DOHH2 (cell line): ENCODE measurements at regions not wholly inside any gene's neighbourhood (a gene's known extent, or its start where the extent isn't known, plus 50 kb on each side); places are given as distances from the start of the nearest gene placed in this dataset.

ENCODE experiments used
- EZH2phosphoT487 ChIP-seq: fragments of 200-600 bp; sonication (generic); IDR thresholded peaks from 2 replicates; pipeline ENCODE4 v1.6.1; 2017; ENCODE audit warnings: borderline replicate concordance, mild to moderate bottlenecking, antibody characterized with exemption, low read length, moderate library complexity, mixed read lengths
- TF ChIP-seq, protein P1 (sequence below): fragments of 200-600 bp; sonication (generic); IDR thresholded peaks from one replicate; pipeline ENCODE4 v1.5.1; 2014; ENCODE audit warnings: antibody characterized with exemption, mild to moderate bottlenecking, low read depth, low read length; ENCODE audit not compliant: poor library complexity, severe bottlenecking

- TF ChIP-seq, protein P1, sequence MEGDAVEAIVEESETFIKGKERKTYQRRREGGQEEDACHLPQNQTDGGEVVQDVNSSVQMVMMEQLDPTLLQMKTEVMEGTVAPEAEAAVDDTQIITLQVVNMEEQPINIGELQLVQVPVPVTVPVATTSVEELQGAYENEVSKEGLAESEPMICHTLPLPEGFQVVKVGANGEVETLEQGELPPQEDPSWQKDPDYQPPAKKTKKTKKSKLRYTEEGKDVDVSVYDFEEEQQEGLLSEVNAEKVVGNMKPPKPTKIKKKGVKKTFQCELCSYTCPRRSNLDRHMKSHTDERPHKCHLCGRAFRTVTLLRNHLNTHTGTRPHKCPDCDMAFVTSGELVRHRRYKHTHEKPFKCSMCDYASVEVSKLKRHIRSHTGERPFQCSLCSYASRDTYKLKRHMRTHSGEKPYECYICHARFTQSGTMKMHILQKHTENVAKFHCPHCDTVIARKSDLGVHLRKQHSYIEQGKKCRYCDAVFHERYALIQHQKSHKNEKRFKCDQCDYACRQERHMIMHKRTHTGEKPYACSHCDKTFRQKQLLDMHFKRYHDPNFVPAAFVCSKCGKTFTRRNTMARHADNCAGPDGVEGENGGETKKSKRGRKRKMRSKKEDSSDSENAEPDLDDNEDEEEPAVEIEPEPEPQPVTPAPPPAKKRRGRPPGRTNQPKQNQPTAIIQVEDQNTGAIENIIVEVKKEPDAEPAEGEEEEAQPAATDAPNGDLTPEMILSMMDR: no peak
- TF ChIP-seq EZH2phosphoT487: no peak
Observed at GRCh38 chr2:60317844-60318243, 235.6 kb downstream of the BCL11A start.
